ENCODE measurements at regions not wholly inside any gene's neighbourhood (a gene's known extent, or its start where the extent isn't known, plus 50 kb on each side); places are given as distances from the start of the nearest gene placed in this dataset.

GRCh38 chr3:194042927-194043326 is 93.0 kb upstream of the HES1 start:
- H4K8ac ChIP-seq (ENCODE audit: extremely low read depth, insufficient read depth, low read length): no peak overlapping the region
- no peak overlapping the region for H3K14ac ChIP-seq (ENCODE audit: insufficient read length)
- ChIA-PET CTCF (ENCODE audit: partially characterized antibody) (interaction anchor here (0.8 to 1.3 kb wide), 5 partner anchors 20 to 301 kb away, joined by 3 to 5 read pairs (median 4); no protein-coding TSS in a partner anchor), POLR2A (ENCODE audit: partially characterized antibody) (interaction anchor here (0.6 kb wide), 1 partner anchor 30 kb away, joined by 3 read pairs; no protein-coding TSS in a partner anchor)
- H3K23me2 ChIP-seq (ENCODE audit: low read depth, low read length): no peaks in the 10 kb centered on the region
- no peak overlapping the region for H3K4me2 ChIP-seq (ENCODE audit: insufficient read depth in 1 of 2, low read depth in 2 of 2, low read length in 2 of 2)
- no peaks in the 10 kb centered on the region for H4K20me1 ChIP-seq (replicated peaks in 1 of 2; ENCODE audit: control insufficient read depth in 1 of 2, insufficient read depth in 2 of 2, low read length in 2 of 2)
- H4K5ac ChIP-seq (ENCODE audit: insufficient read length, low read depth, low read length): no peak overlapping the region
- no peak overlapping the region for H3K27ac ChIP-seq (ENCODE audit: low read depth, low read length)
- no peak overlapping the region for H4K91ac ChIP-seq (replicated peaks; ENCODE audit: insufficient read length, low read length)
- no peak overlapping the region for H2BK120ac ChIP-seq (replicated peaks; ENCODE audit: low read depth, low read length)
- H3K9ac ChIP-seq (replicated peaks in 1 of 4; ENCODE audit: extremely low read depth in 1 of 4, low read depth in 3 of 4, low read length in 3 of 4): no peak overlapping the region
- FAIRE-seq: no peak
- no peaks in the 10 kb centered on the region for H3K36me3 ChIP-seq (ENCODE audit: control insufficient read depth in 2 of 4, insufficient read depth in 4 of 4, low read length in 3 of 4)
- no peak overlapping the region for H3K4me3 ChIP-seq (ENCODE audit: extremely low read depth in 1 of 4, insufficient read depth in 2 of 4, low read depth in 3 of 4, low read length in 4 of 4)
- no peak overlapping the region for H2AK5ac ChIP-seq (ENCODE audit: low read depth, low read length)
- no peaks in the 10 kb centered on the region for H3K4me1 ChIP-seq (replicated peaks in 1 of 4; ENCODE audit: control insufficient read depth in 3 of 4, insufficient read depth in 4 of 4, low read length in 3 of 4)
- H3K23ac ChIP-seq (ENCODE audit: insufficient read length): no peak overlapping the region
- H3K56ac ChIP-seq (replicated peaks; ENCODE audit: insufficient read length, low read depth, low read length): no peak overlapping the region
- TF ChIP-seq CTBP2 (IDR thresholded peaks at IDR 0.05; ENCODE audit: borderline replicate concordance, insufficient read depth, insufficient read length, low read length) (no peak), RAD21 (IDR thresholded peaks at IDR 0.05 in 1 of 2, conservative IDR thresholded peaks at IDR 0.05 in 1 of 2; ENCODE audit: low read depth in 2 of 2, low read length in 2 of 2) (no peak), TCF12 (IDR thresholded peaks at IDR 0.05; ENCODE audit: low read depth, low read length) (no peak), TBP (IDR thresholded peaks at IDR 0.05; ENCODE audit: low read depth, low read length) (no peak), USF2 (IDR thresholded peaks at IDR 0.05; ENCODE audit: low read length) (no peak), FOSL1 (IDR thresholded peaks at IDR 0.05; ENCODE audit: insufficient read depth, low read depth, low read length) (no peak), RXRA (IDR thresholded peaks at IDR 0.05; ENCODE audit: insufficient read depth, low read depth, low read length) (no peak)
- no peaks in the 10 kb centered on the region for H3K9me3 ChIP-seq (ENCODE audit: insufficient read depth in 2 of 2, low read depth in 1 of 2, low read length in 1 of 2)
- H2BK15ac ChIP-seq (ENCODE audit: low read length): no peak overlapping the region
- DNase-seq (ENCODE audit: low read depth in 1 of 2, low spot score in 2 of 2): no peak
- no peak overlapping the region for H2BK20ac ChIP-seq (ENCODE audit: low read length)
- no peak overlapping the region for H2BK12ac ChIP-seq (ENCODE audit: low read depth, low read length)
- WGBS, 2 experiments (ENCODE audit: extremely low coverage in 1 of 2, insufficient coverage in 1 of 2, insufficient read length in 1 of 2, insufficient replicate concordance in 2 of 2, low coverage in 1 of 2, low lambda C conversion rate in 2 of 2, missing lambda C conversion rate in 1 of 2): 82% methylated on average over 5 of the region's 5 CpGs; no CpG with 5 or more reads in 1 of the 2 experiments
- H3K18ac ChIP-seq (ENCODE audit: extremely low read depth, low read length): no peak overlapping the region
- H3K4ac ChIP-seq (replicated peaks; ENCODE audit: insufficient read length, low read depth, low read length): no peak overlapping the region
- H2AFZ ChIP-seq (ENCODE audit: low read length): no peak overlapping the region
- no peaks in the 10 kb centered on the region for H3K79me2 ChIP-seq (ENCODE audit: control insufficient read depth in 1 of 2, insufficient read depth in 2 of 2, low read length in 2 of 2)
- no peaks in the 10 kb centered on the region for H3K79me1 ChIP-seq (ENCODE audit: low read depth, low read length)
- no peaks in the 10 kb centered on the region for H3K27me3 ChIP-seq (replicated peaks in 1 of 4; ENCODE audit: control insufficient read depth in 3 of 4, extremely low read depth in 1 of 4, insufficient read depth in 3 of 4, low read length in 3 of 4)
- H2BK5ac ChIP-seq (ENCODE audit: low read depth, low read length): no peak overlapping the region

Measured in H1 (cell line).